OCI-LY7 (cell line): ENCODE measurements at regions not wholly inside any gene's neighbourhood (a gene's known extent, or its start where the extent isn't known, plus 50 kb on each side); places are given as distances from the start of the nearest gene placed in this dataset.

Source experiments
- BruUV-seq: library from RNA; stranded (reverse); fragments of 400-500 nt; replicated peaks from 2 replicates; lab custom pipeline; 2021; lab: Mats Ljungman, UMichigan
- CTCF ChIA-PET: fragments of 300-600 bp; sonication (Branson Sonifier 250); formaldehyde crosslinking; loops from one replicate; lab custom pipeline; 2022; ENCODE audit warnings: antibody characterized with exemption; ENCODE audit not compliant: unreplicated experiment; lab: Charles Lee
- POLR2A ChIA-PET: fragments of 300-600 bp; sonication (Branson Sonifier 250); formaldehyde crosslinking; loops from one replicate; lab custom pipeline; 2022; ENCODE audit warnings: antibody characterized with exemption; lab: Charles Lee
- DNase-seq: peaks from one replicate; pipeline ENCODE4 v3.0.0-alpha.2; 2015; ENCODE audit warnings: low spot score
- H2AFZ ChIP-seq: fragments of 200-600 bp; sonication (generic), shearing (Covaris generic); 2 replicates; pipeline ENCODE4 v1.6.1; 2014; ENCODE audit warnings: mild to moderate bottlenecking, antibody characterized with exemption, low read length, moderate library complexity
- H3K27ac ChIP-seq: fragments of 200-600 bp; sonication (generic); 2 replicates; pipeline ENCODE4 v1.5.1; 2014; ENCODE audit warnings: mixed run types, low read depth, mild to moderate bottlenecking, moderate library complexity, low read length, inconsistent platforms; ENCODE audit not compliant: poor library complexity, severe bottlenecking
- H3K36me3 ChIP-seq: fragments of 200-600 bp; sonication (generic); 2 replicates; pipeline ENCODE4 v1.6.1; 2014; ENCODE audit warnings: mild to moderate bottlenecking, antibody characterized with exemption, low read length, moderate library complexity, mixed read lengths; ENCODE audit not compliant: insufficient read depth
- H3K4me1 ChIP-seq: fragments of 200-600 bp; sonication (generic); 2 replicates; pipeline ENCODE4 v1.5.1; 2014; ENCODE audit warnings: mild to moderate bottlenecking, low read length; ENCODE audit not compliant: insufficient read depth, poor library complexity, severe bottlenecking
- H3K4me2 ChIP-seq: fragments of 200-600 bp; sonication (generic); 2 replicates; pipeline ENCODE4 v1.6.1; 2014; ENCODE audit warnings: mild to moderate bottlenecking, low read length
- H3K4me3 ChIP-seq: fragments of 200-600 bp; sonication (generic); 2 replicates; pipeline ENCODE4 v1.5.1; 2014; ENCODE audit warnings: mild to moderate bottlenecking, low read depth, low read length; ENCODE audit not compliant: poor library complexity, severe bottlenecking
- H3K79me2 ChIP-seq: fragments of 200-600 bp; sonication (generic); 2 replicates; pipeline ENCODE4 v1.6.1; 2016; ENCODE audit warnings: low read depth, mild to moderate bottlenecking, low read length, moderate library complexity, mixed read lengths; ENCODE audit not compliant: insufficient read depth
- H3K9me2 ChIP-seq: fragments of 200-600 bp; sonication (generic); 2 replicates; pipeline ENCODE4 v1.6.1; 2016; ENCODE audit warnings: mild to moderate bottlenecking, low read length, mixed read lengths; ENCODE audit not compliant: insufficient read depth
- H3K9me3 ChIP-seq: fragments of 200-600 bp; sonication (generic); 2 replicates; pipeline ENCODE4 v1.6.1; 2014; ENCODE audit warnings: mild to moderate bottlenecking, mixed run types, low read length, mixed read lengths
- H4K20me1 ChIP-seq: fragments of 200-600 bp; sonication (generic); 2 replicates; pipeline ENCODE4 v1.6.1; 2014; ENCODE audit warnings: mild to moderate bottlenecking, antibody characterized with exemption, low read length, moderate library complexity, mixed read lengths; ENCODE audit not compliant: insufficient read depth
- CTCF ChIP-seq: fragments of 200-600 bp; sonication (generic); conservative IDR thresholded peaks from 2 replicates; pipeline ENCODE4 v1.5.1; 2014; ENCODE audit warnings: mild to moderate bottlenecking, antibody characterized with exemption, low read length, moderate library complexity, mixed read lengths
- EZH2phosphoT487 ChIP-seq: fragments of 200-600 bp; sonication (generic); IDR thresholded peaks from 2 replicates; pipeline ENCODE4 v1.6.1; 2018; ENCODE audit warnings: low read depth, borderline replicate concordance, mild to moderate bottlenecking, mixed run types, antibody characterized with exemption, low read length, moderate library complexity, mixed read lengths
- intact Hi-C: fragments of 100-400 bp; cut with micrococcal nuclease; formaldehyde crosslinking; loops from one replicate; pipeline ENCODE4 v1.10.0; 2022; ENCODE audit not compliant: unreplicated experiment

GRCh38 chr6:132972254-132972653 is 157.9 kb downstream of the RPS12 start:
- no peaks in the 10 kb centered on the region for H3K79me2 ChIP-seq
- H3K9me2 ChIP-seq = no peaks in the 10 kb centered on the region
- CTCF ChIA-PET = no interaction called here
- H3K4me1 ChIP-seq = peaks cover 6% of the 10 kb centered on the region
- no peak overlapping the region for H2AFZ ChIP-seq
- H3K4me3 ChIP-seq = no peak overlapping the region
- BruUV-seq = no TSS peak
- TF ChIP-seq CTCF (no peak), EZH2phosphoT487 (no peak)
- POLR2A ChIA-PET = interaction anchor here (0.7 to 0.9 kb wide), 2 partner anchors 13 to 24 kb away, joined by 3 to 6 read pairs; no protein-coding TSS in a partner anchor
- H3K9me3 ChIP-seq = no peaks in the 10 kb centered on the region
- no peak overlapping the region for H3K27ac ChIP-seq
- no peak overlapping the region for H3K4me2 ChIP-seq
- no peak for DNase-seq
- H3K36me3 ChIP-seq = no peaks in the 10 kb centered on the region
- no peaks in the 10 kb centered on the region for H4K20me1 ChIP-seq
- intact Hi-C loops = no loop called here

DNA sequence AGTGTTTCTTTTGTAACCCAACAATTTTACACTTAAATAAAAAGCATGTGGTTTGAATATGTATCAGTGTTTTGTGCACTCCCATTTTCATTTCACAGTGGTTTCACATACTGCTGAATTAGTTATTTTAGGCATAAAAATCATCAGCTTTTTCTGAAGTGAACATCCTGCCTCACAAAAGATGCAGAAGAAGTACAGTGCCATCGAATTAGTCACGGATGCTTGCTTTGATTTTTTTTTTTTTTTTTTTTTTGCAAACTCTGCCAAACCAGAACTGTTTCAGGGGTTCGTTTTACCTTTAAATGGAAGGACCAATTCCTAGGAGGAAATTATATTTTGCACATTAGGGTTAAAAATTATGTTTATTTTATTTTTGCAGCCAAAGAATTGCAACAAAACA is 158.6 kb downstream of the RPS12 start:
- Histone ChIP-seq H3K27ac (no peak overlapping the region), H3K9me3 (no peaks in the 10 kb centered on the region), H3K79me2 (no peaks in the 10 kb centered on the region), H4K20me1 (no peaks in the 10 kb centered on the region), H3K4me3 (no peak overlapping the region), H3K36me3 (no peaks in the 10 kb centered on the region), H2AFZ (no peak overlapping the region), H3K4me1 (peaks cover 6% of the 10 kb centered on the region), H3K9me2 (no peaks in the 10 kb centered on the region), H3K4me2 (no peak overlapping the region)
- no peak for TF ChIP-seq EZH2phosphoT487
- no peak for TF ChIP-seq CTCF
- intact Hi-C loops = no loop called here
- DNase-seq = no peak
- POLR2A ChIA-PET = interaction anchor here (0.7 to 0.9 kb wide), 2 partner anchors 14 to 23 kb away, joined by 3 to 6 read pairs; no protein-coding TSS in a partner anchor
- CTCF ChIA-PET = no interaction called here
- no TSS peak for BruUV-seq

DNA sequence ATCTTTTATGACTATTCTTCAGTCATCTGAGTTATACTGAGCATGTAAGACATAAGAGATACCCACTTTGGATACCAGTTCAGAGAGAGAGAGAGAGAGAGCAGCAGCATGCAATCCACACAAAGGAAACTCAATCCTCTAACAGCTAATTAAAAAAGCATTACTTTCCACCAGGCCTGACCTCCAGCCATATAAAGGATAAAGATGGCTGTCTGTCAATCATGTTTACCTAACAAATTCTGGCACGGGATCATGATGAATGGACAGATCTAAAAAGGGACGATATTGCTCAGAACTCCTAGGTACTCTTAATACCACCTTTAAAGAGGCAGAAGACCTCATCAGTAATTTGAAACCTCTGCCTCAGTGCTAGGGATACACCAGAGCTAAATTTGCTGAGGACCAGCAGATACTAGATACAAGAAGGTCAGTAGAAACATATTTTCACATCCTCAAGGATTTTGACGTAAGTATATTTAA is 159.2 kb downstream of the RPS12 start:
- Histone ChIP-seq H3K9me3 (no peaks in the 10 kb centered on the region), H3K27ac (no peak overlapping the region), H3K4me1 (peaks cover 6% of the 10 kb centered on the region), H3K79me2 (no peaks in the 10 kb centered on the region), H4K20me1 (no peaks in the 10 kb centered on the region), H3K4me3 (no peak overlapping the region), H3K9me2 (no peaks in the 10 kb centered on the region), H3K4me2 (no peak overlapping the region), H2AFZ (no peak overlapping the region), H3K36me3 (no peaks in the 10 kb centered on the region)
- TF ChIP-seq CTCF (no peak), EZH2phosphoT487 (no peak)
- CTCF ChIA-PET = no interaction called here
- DNase-seq = no peak
- BruUV-seq = no TSS peak
- intact Hi-C loops = no loop called here
- POLR2A ChIA-PET = interaction anchor here (0.9 to 2.0 kb wide), 2 partner anchors 14 to 25 kb away, joined by 6 read pairs; no protein-coding TSS in a partner anchor
